Mammary epithelial cell (primary cell): ENCODE measurements at regions not wholly inside any gene's neighbourhood (a gene's known extent, or its start where the extent isn't known, plus 50 kb on each side); places are given as distances from the start of the nearest gene placed in this dataset.

Experiments
- CTCF ChIP-seq, 2 donors: IDR thresholded peaks in 1 of 2; conservative IDR thresholded peaks in 1 of 2; 2 replicates each; pipeline ENCODE4 v1.5.1; 2011 to 2012; ENCODE audit warnings: inconsistent platforms in 2 of 2, low read length in 2 of 2, mild to moderate bottlenecking in 2 of 2, control low read depth in 1 of 2, low read depth in 1 of 2; ENCODE audit not compliant: insufficient read depth in 1 of 2; ENCODE audit errors: extremely low read depth in 1 of 2
- EZH2 ChIP-seq: IDR thresholded peaks from 2 replicates; pipeline ENCODE4 v1.6.1; 2012; ENCODE audit warnings: low read length, inconsistent platforms, borderline replicate concordance

DNA sequence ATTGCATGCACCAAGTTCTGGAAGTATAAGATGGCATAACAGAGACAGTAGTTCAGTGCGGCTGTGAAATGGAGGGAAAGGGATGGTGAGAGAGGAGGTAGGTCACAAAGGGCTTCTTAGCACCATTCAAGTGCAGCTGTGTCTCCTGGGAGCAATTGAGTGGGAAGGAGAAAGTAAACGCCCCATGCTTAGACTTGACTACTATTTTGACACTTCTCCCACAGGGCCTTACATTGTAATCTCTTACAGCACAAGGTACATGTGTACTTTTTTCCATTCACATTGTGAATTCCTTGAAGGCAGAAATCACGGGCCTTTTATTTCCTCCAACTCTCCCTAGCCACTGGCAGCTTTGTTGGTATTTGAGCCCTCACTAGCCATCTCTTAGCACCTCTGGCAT is 239.6 kb upstream of the FOXD3 start:
- TF ChIP-seq EZH2 (no peak), CTCF (conservative IDR thresholded peaks at IDR 0.05 in 1 of 2, IDR thresholded peaks at IDR 0.05 in 1 of 2; ENCODE audit: extremely low read depth in 1 of 2, insufficient read depth in 1 of 2, low read depth in 1 of 2, low read length in 2 of 2) (no peak)
